GM12864 (cell line): ENCODE measurements at regions not wholly inside any gene's neighbourhood (a gene's known extent, or its start where the extent isn't known, plus 50 kb on each side); places are given as distances from the start of the nearest gene placed in this dataset.

ENCODE experiments used
- DNase-seq: peaks from one replicate; pipeline ENCODE4 v3.0.0-alpha.2; 2011; ENCODE audit warnings: low read depth
- H3K4me3 ChIP-seq: 2 replicates; pipeline ENCODE4 v1.5.1; 2011; ENCODE audit warnings: mild to moderate bottlenecking, low read depth, low read length, control low read depth
- TF ChIP-seq, protein P1 (sequence below): IDR thresholded peaks from 2 replicates; pipeline ENCODE4 v1.5.1; 2011; ENCODE audit warnings: low read depth, mild to moderate bottlenecking, moderate library complexity, low read length, control low read depth, inconsistent platforms; ENCODE audit errors: missing control alignments

DNA sequence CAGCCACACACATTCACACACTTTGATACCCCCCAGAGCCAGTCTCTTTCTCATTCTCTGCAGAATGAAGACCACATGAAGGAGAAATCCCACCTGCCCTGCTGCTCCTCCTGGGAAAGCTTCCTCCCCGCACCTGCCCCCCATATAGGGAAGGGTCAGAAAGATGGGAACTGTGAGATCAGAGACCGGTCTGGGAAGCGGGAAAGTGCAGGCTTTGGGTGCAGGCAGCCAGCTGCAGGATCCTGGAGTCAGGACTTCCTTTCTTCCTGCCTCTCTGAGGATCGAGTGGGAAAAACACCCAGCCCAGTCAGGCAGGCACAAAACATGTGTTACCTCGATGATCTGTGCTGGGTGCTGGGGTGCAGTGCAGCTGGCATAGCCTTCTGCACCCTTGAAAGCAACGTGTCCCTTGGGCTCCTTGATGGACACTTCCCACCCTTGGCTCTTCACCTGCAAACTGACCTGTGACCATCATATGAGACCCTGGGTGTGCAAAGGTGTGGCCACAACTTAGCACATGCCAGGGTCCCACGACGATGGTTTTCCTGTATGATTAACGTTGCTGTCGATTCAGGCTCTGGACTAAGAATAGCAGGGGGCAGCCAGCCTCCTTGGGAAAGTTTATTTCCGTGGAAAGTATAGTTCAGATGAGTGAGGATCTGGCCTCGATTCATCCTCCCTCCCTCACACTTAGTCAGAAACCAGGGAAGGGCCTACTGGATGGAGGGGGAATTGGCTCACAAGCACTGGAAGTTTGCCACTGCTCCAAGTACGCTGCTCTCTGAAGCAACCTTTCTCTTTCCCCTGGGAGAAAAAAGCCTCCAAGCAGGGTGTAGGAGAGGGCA, 105.4 kb upstream of the MED13L start:
- H3K4me3 ChIP-seq: no peak overlapping the region
- DNase-seq: no peak
- TF ChIP-seq, protein P1, sequence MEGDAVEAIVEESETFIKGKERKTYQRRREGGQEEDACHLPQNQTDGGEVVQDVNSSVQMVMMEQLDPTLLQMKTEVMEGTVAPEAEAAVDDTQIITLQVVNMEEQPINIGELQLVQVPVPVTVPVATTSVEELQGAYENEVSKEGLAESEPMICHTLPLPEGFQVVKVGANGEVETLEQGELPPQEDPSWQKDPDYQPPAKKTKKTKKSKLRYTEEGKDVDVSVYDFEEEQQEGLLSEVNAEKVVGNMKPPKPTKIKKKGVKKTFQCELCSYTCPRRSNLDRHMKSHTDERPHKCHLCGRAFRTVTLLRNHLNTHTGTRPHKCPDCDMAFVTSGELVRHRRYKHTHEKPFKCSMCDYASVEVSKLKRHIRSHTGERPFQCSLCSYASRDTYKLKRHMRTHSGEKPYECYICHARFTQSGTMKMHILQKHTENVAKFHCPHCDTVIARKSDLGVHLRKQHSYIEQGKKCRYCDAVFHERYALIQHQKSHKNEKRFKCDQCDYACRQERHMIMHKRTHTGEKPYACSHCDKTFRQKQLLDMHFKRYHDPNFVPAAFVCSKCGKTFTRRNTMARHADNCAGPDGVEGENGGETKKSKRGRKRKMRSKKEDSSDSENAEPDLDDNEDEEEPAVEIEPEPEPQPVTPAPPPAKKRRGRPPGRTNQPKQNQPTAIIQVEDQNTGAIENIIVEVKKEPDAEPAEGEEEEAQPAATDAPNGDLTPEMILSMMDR: no peak

DNA sequence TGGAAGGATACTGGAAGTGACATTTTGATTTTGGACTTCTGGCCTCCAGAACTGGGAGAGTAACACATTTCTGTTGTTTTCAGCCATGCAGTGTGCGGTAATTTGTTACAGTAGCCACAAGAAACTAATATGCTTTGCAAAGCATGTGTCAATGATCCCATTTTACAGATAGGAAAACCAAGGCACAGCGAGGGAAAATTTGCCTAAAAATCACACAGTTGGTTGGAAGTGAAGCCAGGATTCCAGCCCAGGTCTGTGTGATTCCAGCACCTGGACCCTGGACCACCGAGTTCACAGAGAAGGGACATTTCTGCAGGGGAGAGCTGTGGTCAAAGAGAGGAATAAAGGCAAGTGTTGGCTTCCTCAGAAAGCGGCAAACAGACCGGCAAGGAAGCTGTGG, 106.7 kb upstream of the MED13L start:
- DNase-seq: no peak
- TF ChIP-seq, protein P1: no peak
- no peak overlapping the region for H3K4me3 ChIP-seq

DNA sequence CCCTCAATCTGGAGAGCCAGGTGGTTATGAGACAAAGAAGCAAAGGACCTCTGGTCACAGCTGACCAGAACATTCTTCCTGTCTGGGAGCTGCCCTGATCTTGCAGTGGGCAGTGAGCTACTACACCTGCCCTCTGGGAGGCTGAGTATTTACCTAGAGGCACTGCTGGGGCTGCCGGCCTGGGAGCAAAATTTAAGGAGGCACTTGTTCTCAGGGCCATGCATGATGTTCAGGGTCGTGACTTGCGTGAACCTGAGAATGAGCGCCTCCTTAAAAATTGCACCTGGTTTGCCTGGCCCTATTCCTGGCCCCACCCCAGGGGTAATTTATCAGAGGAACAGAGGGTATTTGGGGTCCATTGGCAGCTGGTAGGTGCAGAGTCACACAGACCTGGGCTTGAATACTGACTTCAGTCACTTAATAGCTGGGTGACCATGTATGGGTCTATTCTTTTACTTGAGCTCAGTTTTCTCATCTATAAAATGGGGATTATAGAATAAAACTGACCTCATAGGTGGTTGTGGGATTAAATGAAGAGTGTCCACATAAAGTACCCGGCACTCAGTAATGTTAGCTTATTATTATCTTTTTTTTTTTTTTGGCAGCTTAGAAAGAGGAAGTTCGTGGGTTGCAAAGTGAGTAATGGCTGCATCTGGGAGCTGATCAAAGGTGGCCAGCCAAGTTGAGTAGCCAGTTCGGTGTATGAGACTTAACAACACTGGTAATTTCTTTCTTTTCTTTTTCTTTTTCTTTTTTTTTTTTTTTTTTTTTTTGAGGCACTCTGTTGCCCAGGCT, 107.4 kb upstream of the MED13L start:
- TF ChIP-seq, protein P1: no peak
- no peak for DNase-seq
- H3K4me3 ChIP-seq: no peak overlapping the region

DNA sequence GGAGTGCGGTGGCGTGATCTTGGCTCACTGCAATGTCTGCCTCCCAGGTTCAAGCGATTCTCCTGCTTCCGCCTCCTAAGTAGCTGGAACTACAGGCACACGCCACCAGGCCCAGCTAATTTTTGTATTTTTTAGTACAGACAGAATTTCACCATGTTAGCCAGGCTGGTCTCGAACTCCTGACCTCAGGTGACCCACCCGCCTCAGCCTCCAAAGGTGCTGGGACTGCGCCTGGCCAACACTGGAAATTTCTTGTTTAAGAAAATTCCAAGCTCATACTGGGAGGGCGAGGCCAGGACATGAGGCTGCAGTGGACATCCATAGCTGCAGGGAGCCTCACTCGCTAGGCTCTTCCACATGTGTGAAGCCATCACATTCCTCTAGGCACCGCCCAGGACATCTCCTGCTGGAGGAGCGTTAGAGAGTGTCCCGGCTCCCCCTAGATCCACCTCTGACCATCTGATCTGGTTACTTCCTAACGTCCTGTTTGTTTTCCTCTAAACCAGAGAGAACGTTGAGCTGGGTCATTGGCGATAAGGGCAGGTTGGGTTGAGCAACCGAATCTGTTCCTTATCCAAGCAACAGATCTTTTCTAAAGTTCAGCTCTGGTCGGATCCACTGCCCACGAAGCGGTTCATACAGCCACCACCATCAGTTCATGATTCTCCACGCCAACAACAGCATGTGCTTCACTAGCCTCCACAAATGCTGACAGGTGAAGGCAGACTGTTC, 108.2 kb upstream of the MED13L start:
- TF ChIP-seq, protein P1: no peak
- DNase-seq: no peak

DNA sequence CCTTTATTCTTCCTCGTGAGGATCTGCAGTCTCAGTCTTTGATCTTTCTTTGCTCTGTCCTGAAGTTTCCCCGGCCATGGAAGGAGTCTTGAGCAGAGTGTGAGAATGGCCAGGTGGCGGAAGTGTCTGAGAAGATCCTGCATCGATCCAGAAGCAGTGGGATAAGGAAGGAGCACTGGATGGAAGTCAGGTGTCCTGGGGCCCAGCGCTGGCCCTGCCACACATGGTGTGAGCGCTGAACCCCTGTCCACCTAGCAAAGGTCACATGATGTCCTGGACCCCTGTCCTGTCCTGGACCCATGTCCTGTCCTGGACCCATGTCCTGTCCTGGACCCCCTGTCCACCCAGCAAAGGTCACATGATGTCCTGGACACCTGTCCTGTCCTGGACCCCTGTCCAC, 111.8 kb upstream of the MED13L start:
- H3K4me3 ChIP-seq: no peak overlapping the region
- DNase-seq: no peak
- TF ChIP-seq, protein P1: no peak

More for the DNA sequence above, 108.2 kb upstream of the MED13L start:
- H3K4me3 ChIP-seq: no peak overlapping the region

DNA sequence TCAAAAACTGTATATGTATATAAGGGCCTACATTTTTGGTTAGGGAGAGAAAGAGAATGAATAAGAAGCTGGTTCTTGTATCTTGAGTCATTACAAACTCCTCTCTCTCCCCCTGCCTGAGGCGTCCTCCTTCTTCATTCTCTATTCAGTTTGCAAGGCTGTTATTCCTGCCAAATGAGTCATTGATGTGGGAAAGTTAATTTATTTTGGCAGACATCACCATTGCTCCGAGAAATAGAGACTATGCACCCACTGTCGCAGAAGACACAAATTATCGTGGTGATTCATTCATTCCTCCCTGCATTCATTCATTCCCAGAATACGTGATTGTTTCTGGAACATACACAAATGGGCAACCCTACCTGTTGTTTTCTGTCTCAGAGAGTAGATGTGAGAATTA, 112.5 kb upstream of the MED13L start:
- TF ChIP-seq, protein P1: no peak
- H3K4me3 ChIP-seq: no peak overlapping the region
- DNase-seq: no peak
